ENCODE measurements at regions not wholly inside any gene's neighbourhood (a gene's known extent, or its start where the extent isn't known, plus 50 kb on each side); places are given as distances from the start of the nearest gene placed in this dataset.
A peak's percentile ranks its signal among the peaks of the same experiment; 100 is the strongest.

DNA sequence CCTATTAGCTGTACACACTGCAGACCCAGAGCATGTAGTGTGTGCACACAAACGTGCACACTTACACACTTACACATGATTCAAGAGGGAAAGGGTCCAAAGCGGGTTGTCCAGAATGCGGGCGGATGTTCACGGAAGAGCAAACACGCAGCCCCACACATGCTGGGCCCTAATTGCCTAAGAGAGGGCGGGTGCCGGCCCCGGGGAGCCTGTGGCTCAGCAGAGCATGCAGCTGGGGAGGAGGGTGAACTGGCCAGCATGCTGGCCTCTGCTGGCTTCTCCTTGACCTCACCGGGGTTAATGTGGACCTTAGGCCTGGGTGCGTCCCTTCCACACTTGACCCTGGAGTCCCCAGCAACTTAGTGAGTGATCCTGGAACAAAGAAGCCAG lies 816.3 kb downstream of the BRD1 start:
- DNase-seq = peak in 1 of 2 donors; percentile 36
- TF ChIP-seq, protein P1, sequence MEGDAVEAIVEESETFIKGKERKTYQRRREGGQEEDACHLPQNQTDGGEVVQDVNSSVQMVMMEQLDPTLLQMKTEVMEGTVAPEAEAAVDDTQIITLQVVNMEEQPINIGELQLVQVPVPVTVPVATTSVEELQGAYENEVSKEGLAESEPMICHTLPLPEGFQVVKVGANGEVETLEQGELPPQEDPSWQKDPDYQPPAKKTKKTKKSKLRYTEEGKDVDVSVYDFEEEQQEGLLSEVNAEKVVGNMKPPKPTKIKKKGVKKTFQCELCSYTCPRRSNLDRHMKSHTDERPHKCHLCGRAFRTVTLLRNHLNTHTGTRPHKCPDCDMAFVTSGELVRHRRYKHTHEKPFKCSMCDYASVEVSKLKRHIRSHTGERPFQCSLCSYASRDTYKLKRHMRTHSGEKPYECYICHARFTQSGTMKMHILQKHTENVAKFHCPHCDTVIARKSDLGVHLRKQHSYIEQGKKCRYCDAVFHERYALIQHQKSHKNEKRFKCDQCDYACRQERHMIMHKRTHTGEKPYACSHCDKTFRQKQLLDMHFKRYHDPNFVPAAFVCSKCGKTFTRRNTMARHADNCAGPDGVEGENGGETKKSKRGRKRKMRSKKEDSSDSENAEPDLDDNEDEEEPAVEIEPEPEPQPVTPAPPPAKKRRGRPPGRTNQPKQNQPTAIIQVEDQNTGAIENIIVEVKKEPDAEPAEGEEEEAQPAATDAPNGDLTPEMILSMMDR (IDR thresholded peaks at IDR 0.05) = no peak
- Histone ChIP-seq H3K9me3 (no peaks in the 10 kb centered on the region), H3K27ac (no peak overlapping the region), H3K4me1 (no peaks in the 10 kb centered on the region), H3K4me3 (no peak overlapping the region), H3K27me3 (ENCODE audit: insufficient read depth in 3 of 3, low read length in 2 of 3) (peaks cover 0 to 3% (median 1%) of the 10 kb centered on the region in 3 donors), H3K36me3 (ENCODE audit: insufficient read depth in 1 of 2, low read depth in 1 of 2) (no peaks in the 10 kb centered on the region)
- intact Hi-C loops (cut with DNase I) = no loop called here
- WGBS, 3 donors = 76 to 81% (median 80%) methylated on average over 11 of the region's 11 CpGs
- no peak for ATAC-seq

DNA sequence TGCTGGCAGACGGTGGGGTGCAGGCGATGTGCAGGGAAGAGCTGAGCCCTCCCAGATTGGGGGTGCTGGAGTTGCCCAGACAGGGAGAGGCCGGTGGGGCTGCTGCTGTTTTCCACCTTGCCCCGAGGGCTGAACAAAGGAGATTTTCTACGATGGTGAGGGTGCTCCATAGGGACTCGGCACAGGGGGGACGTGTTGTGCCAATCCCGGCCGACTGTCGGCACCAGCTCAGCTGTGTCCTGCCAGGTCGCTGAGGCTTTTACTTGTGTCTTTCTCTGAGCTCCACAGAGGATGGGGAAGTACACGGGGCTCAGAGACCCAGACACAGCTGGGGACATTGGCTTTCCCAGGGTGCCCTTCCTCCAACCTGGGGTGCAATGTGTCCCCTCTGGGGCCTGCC lies 816.8 kb downstream of the BRD1 start:
- Histone ChIP-seq H3K4me1 (no peaks in the 10 kb centered on the region), H3K4me3 (no peak overlapping the region), H3K9me3 (no peaks in the 10 kb centered on the region), H3K27me3 (ENCODE audit: insufficient read depth in 3 of 3, low read length in 2 of 3) (peaks cover 0 to 3% (median 1%) of the 10 kb centered on the region in 3 donors), H3K27ac (no peak overlapping the region), H3K36me3 (ENCODE audit: insufficient read depth in 1 of 2, low read depth in 1 of 2) (no peaks in the 10 kb centered on the region)
- WGBS, 3 donors = 83 to 90% (median 86%) methylated on average over 12 of the region's 12 CpGs
- TF ChIP-seq, protein P1 (IDR thresholded peaks at IDR 0.05) = no peak
- DNase-seq = peak in 1 of 2 donors; percentile 33
- intact Hi-C loops (cut with DNase I) = no loop called here
- no peak for ATAC-seq

DNA sequence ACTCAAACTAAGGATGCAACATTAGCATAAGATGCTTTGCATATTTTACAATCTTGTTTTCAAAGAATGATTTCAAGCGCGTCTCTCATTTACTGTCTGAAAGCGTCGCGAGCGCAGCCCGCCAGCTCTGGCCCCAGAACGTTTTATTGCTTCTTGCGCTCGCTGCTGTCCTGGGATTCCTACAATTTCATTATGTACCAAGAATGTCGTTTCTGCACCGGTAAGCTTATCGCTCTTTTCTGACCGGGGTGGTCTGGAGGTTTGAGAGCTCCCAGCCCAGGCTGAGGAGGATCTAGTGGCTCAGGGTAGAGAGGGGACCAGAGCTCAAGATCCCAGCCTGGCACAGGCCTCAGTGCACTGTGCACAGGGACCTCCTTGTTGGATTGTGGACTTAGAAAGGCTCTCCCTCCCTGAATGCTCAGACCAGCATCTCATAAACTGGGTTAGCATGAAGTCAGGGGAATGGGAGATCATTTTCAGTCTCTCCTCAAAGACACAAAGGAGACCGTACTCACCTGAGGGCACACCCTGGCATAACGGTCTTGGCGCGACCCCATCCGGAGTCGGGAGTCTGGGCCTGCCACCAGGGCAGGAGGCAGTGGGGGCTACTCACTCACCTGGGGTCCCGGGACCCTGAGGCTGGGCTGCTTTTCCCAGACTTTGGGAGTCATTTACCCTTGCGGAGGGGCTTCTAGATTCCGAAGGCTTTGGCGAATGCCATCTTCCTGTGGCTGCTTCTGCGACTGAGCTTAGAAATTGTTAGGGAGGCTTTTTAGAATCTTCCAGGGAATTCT lies 817.4 kb downstream of the BRD1 start:
- Histone ChIP-seq H3K36me3 (ENCODE audit: insufficient read depth in 1 of 2, low read depth in 1 of 2) (no peaks in the 10 kb centered on the region), H3K27me3 (ENCODE audit: insufficient read depth in 3 of 3, low read length in 2 of 3) (peaks cover 0 to 3% (median 1%) of the 10 kb centered on the region in 3 donors), H3K27ac (no peak overlapping the region), H3K4me3 (no peak overlapping the region), H3K4me1 (no peaks in the 10 kb centered on the region), H3K9me3 (no peaks in the 10 kb centered on the region)
- TF ChIP-seq, protein P1 (IDR thresholded peaks at IDR 0.05) = no peak
- WGBS, 3 donors = 75 to 80% (median 79%) methylated on average over 25 of the region's 25 CpGs
- ATAC-seq (no peak), DNase-seq (no peak)
- intact Hi-C loops (cut with DNase I) = no loop called here

DNA sequence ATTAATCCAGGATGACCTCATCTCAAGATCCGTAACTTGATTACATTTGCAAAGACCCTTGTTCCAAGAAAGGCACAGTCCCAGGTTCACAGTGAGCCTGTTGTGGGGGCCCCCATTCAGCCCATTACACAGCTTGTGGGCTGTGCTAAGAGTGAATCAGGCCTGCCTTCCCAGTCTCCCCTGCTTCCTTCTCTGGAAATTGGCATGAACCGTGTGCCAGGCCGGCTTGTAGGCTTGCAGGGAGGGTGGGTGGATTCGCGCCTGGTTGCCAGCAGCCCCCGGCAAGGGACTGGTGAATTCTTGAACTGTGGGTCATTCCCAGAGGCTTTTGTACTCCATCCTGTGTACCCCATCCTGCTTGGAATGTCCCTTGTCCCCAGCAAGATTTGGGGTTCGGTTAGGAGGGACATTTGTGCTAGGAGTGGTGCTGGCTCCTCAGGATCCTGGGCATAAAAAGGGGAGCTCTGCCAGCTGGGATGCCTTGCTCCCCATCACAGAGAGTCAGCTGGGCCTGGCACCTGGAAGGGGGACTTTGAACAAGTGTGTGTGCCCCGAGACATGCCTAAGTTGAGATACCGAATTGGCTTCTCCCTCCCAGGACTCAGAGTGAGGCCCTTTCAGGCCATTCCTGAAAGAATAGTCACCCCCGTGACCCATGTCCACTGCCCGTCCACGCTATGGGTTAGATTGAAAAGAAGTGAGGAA lies 818.2 kb downstream of the BRD1 start:
- TF ChIP-seq, protein P1 (IDR thresholded peaks at IDR 0.05) = no peak

More for the DNA sequence above, 818.2 kb downstream of the BRD1 start:
- intact Hi-C loops (cut with DNase I) = no loop called here
- no peak overlapping the region for H3K4me3 ChIP-seq
- 74 to 79% (median 75%) methylated on average over 12 of the region's 12 CpGs for whole genome bisulfite sequencing, 3 donors
- no peak overlapping the region for H3K27ac ChIP-seq
- no peaks in the 10 kb centered on the region for H3K36me3 ChIP-seq (ENCODE audit: insufficient read depth in 1 of 2, low read depth in 1 of 2)
- H3K4me1 ChIP-seq = no peaks in the 10 kb centered on the region
- DNase-seq (peak in 1 of 2 donors; percentile 33), ATAC-seq (no peak)
- no peaks in the 10 kb centered on the region for H3K9me3 ChIP-seq
- H3K27me3 ChIP-seq (ENCODE audit: insufficient read depth in 3 of 3, low read length in 2 of 3) = peaks cover 0 to 3% (median 1%) of the 10 kb centered on the region in 3 donors

Data from psoas muscle (tissue), 7 donors.